SK-N-SH treated with all-trans-retinoic acid at 6 μM for 48 hours (cell line): ENCODE measurements at regions not wholly inside any gene's neighbourhood (a gene's known extent, or its start where the extent isn't known, plus 50 kb on each side); places are given as distances from the start of the nearest gene placed in this dataset.

Experiments used
- ARNTL ChIP-seq: fragments of 450-650 bp; formaldehyde crosslinking; IDR thresholded peaks from 2 replicates; pipeline ENCODE4 v1.5.0; 2020; ENCODE audit warnings: low read depth, mild to moderate bottlenecking, moderate library complexity, borderline replicate concordance
- BACH2 ChIP-seq: fragments of 250-450 bp; sonication (Bioruptor Pico); IDR thresholded peaks from 2 replicates; pipeline ENCODE4 v1.9.0; 2021; ENCODE audit warnings: mild to moderate bottlenecking, borderline replicate concordance
- CSDC2 ChIP-seq: fragments of 250-450 bp; sonication (Bioruptor Pico); IDR thresholded peaks from 2 replicates; pipeline ENCODE4 v1.5.0; 2020; ENCODE audit warnings: mild to moderate bottlenecking, moderate library complexity
- ESRRG ChIP-seq: fragments of 250-450 bp; sonication (Bioruptor Pico); IDR thresholded peaks from 2 replicates; pipeline ENCODE4 v1.6.1; 2021; ENCODE audit warnings: mild to moderate bottlenecking
- OSR1 ChIP-seq: fragments of 250-450 bp; sonication (Bioruptor Pico); IDR thresholded peaks from 2 replicates; pipeline ENCODE4 v1.8.0; 2022; ENCODE audit warnings: moderate library complexity, mild to moderate bottlenecking, inconsistent platforms
- PATZ1 ChIP-seq: fragments of 250-450 bp; sonication (Bioruptor Pico); IDR thresholded peaks from 2 replicates; pipeline ENCODE4 v1.8.0; 2020; ENCODE audit warnings: mild to moderate bottlenecking, moderate library complexity, borderline replicate concordance
- RARB ChIP-seq: fragments of 250-450 bp; sonication (Bioruptor Pico); IDR thresholded peaks from 2 replicates; pipeline ENCODE4 v1.8.0; 2021; ENCODE audit warnings: mild to moderate bottlenecking, moderate library complexity
- TCF4 ChIP-seq: fragments of 250-450 bp; sonication (Bioruptor Pico); IDR thresholded peaks from 2 replicates; pipeline ENCODE4 v1.8.0; 2021; ENCODE audit warnings: mild to moderate bottlenecking, moderate library complexity, borderline replicate concordance
- TOX ChIP-seq: fragments of 250-450 bp; sonication (Bioruptor Pico); IDR thresholded peaks from 2 replicates; pipeline ENCODE4 v1.8.0; 2021; ENCODE audit warnings: mild to moderate bottlenecking, moderate library complexity, borderline replicate concordance
- ZFP3 ChIP-seq: fragments of 250-450 bp; sonication (Bioruptor Pico); IDR thresholded peaks from 2 replicates; pipeline ENCODE4 v1.5.0; 2020; ENCODE audit warnings: mild to moderate bottlenecking, moderate library complexity
- ZNF70 ChIP-seq: fragments of 450-650 bp; formaldehyde crosslinking; IDR thresholded peaks from 2 replicates; pipeline ENCODE4 v1.5.0; 2020; ENCODE audit warnings: mild to moderate bottlenecking, moderate library complexity

GRCh38 chr15:100712226-100712625 is 109.8 kb downstream of the ASB7 start:
- TF ChIP-seq ESRRG, result no peak
- no peak for TF ChIP-seq RARB
- no peak for TF ChIP-seq BACH2 (CRISPR knock-in tag)
- TF ChIP-seq OSR1, result no peak
- no peak for TF ChIP-seq ZNF70
- TF ChIP-seq ZFP3 (CRISPR knock-in tag), result no peak
- no peak for TF ChIP-seq PATZ1 (CRISPR knock-in tag)
- TF ChIP-seq CSDC2, result no peak
- TF ChIP-seq TOX (CRISPR knock-in tag), result no peak
- TF ChIP-seq ARNTL (CRISPR knock-in tag), result no peak
- no peak for TF ChIP-seq TCF4
